ENCODE measurements at regions not wholly inside any gene's neighbourhood (a gene's known extent, or its start where the extent isn't known, plus 50 kb on each side); places are given as distances from the start of the nearest gene placed in this dataset.

- Histone ChIP-seq H3K4me1 (no peaks in the 10 kb centered on the region), H3K36me3 (no peaks in the 10 kb centered on the region), H3K9me3 (no peaks in the 10 kb centered on the region), H3K4me3 (no peak overlapping the region), H3K27me3 (no peaks in the 10 kb centered on the region), H3K27ac (no peak overlapping the region)
- DNase-seq (no peak), ATAC-seq (no peak)
- TF ChIP-seq POLR2A (IDR thresholded peaks at IDR 0.05) (no peak), CTCF (IDR thresholded peaks at IDR 0.05 in 4 of 5, conservative IDR thresholded peaks at IDR 0.05 in 1 of 5) (no peak)
- in situ Hi-C loops (cut with MboI; ENCODE audit: low sequenced_read_pairs in 4 of 4) (no loop called here), intact Hi-C loops (cut with DNase I; ENCODE audit: low total_unique reads) (no loop called here)
Observed at GRCh38 chr9:104342552-104342951, 161.5 kb upstream of the OR13F1 start.

GRCh38 chr9:104345061-104345460 is 159.0 kb upstream of the OR13F1 start:
- H3K27ac ChIP-seq = no peak overlapping the region
- no peaks in the 10 kb centered on the region for H3K36me3 ChIP-seq
- no peaks in the 10 kb centered on the region for H3K4me1 ChIP-seq
- H3K27me3 ChIP-seq = no peaks in the 10 kb centered on the region
- in situ Hi-C loops (cut with MboI; ENCODE audit: low sequenced_read_pairs in 4 of 4) = no loop called here
- ATAC-seq = no peak
- H3K9me3 ChIP-seq = no peaks in the 10 kb centered on the region
- DNase-seq = no peak
- no peak overlapping the region for H3K4me3 ChIP-seq
- intact Hi-C loops (cut with DNase I; ENCODE audit: low total_unique reads) = no loop called here
- no peak for TF ChIP-seq POLR2A (IDR thresholded peaks at IDR 0.05)
- no peak for TF ChIP-seq CTCF (IDR thresholded peaks at IDR 0.05 in 4 of 5, conservative IDR thresholded peaks at IDR 0.05 in 1 of 5)

GRCh38 chr9:104350541-104350940 is 153.5 kb upstream of the OR13F1 start:
- in situ Hi-C loops (cut with MboI; ENCODE audit: low sequenced_read_pairs in 4 of 4) (no loop called here), intact Hi-C loops (cut with DNase I; ENCODE audit: low total_unique reads) (no loop called here)
- Histone ChIP-seq H3K27ac (no peak overlapping the region), H3K9me3 (no peaks in the 10 kb centered on the region), H3K36me3 (no peaks in the 10 kb centered on the region), H3K4me3 (no peak overlapping the region), H3K4me1 (no peaks in the 10 kb centered on the region), H3K27me3 (no peaks in the 10 kb centered on the region)
- no peak for DNase-seq
- no peak for ATAC-seq
- no peak for TF ChIP-seq POLR2A (IDR thresholded peaks at IDR 0.05)
- TF ChIP-seq CTCF (IDR thresholded peaks at IDR 0.05 in 4 of 5, conservative IDR thresholded peaks at IDR 0.05 in 1 of 5) = no peak

- DNase-seq (no peak), ATAC-seq (no peak)
- H3K27me3 ChIP-seq = no peaks in the 10 kb centered on the region
- in situ Hi-C loops (cut with MboI; ENCODE audit: low sequenced_read_pairs in 4 of 4) = no loop called here
- no peaks in the 10 kb centered on the region for H3K36me3 ChIP-seq
- H3K27ac ChIP-seq = no peak overlapping the region
- intact Hi-C loops (cut with DNase I; ENCODE audit: low total_unique reads) = no loop called here
- no peaks in the 10 kb centered on the region for H3K9me3 ChIP-seq
- no peak overlapping the region for H3K4me3 ChIP-seq
- no peaks in the 10 kb centered on the region for H3K4me1 ChIP-seq
- no peak for TF ChIP-seq POLR2A (IDR thresholded peaks at IDR 0.05)
- no peak for TF ChIP-seq CTCF (IDR thresholded peaks at IDR 0.05 in 4 of 5, conservative IDR thresholded peaks at IDR 0.05 in 1 of 5)
Observed at GRCh38 chr9:104351726-104352125, 152.3 kb upstream of the OR13F1 start.

- no peak for ATAC-seq
Observed at GRCh38 chr9:104361207-104361606, 142.9 kb upstream of the OR13F1 start.

More at GRCh38 chr9:104361207-104361606, 142.9 kb upstream of the OR13F1 start:
- Histone ChIP-seq H3K27ac (no peak overlapping the region), H3K27me3 (no peaks in the 10 kb centered on the region), H3K9me3 (no peaks in the 10 kb centered on the region), H3K4me1 (no peaks in the 10 kb centered on the region), H3K36me3 (no peaks in the 10 kb centered on the region), H3K4me3 (no peak overlapping the region)
- in situ Hi-C loops (cut with MboI; ENCODE audit: low sequenced_read_pairs in 4 of 4) = no loop called here
- TF ChIP-seq CTCF (IDR thresholded peaks at IDR 0.05 in 4 of 5, conservative IDR thresholded peaks at IDR 0.05 in 1 of 5) (no peak), POLR2A (IDR thresholded peaks at IDR 0.05) (no peak)
- no peak for DNase-seq
- intact Hi-C loops (cut with DNase I; ENCODE audit: low total_unique reads) = no loop called here
